GM12878 (cell line): ENCODE measurements at regions not wholly inside any gene's neighbourhood (a gene's known extent, or its start where the extent isn't known, plus 50 kb on each side); places are given as distances from the start of the nearest gene placed in this dataset.

Source experiments
- ATAC-seq: fragments of 200-7000 bp; cut with Tn5 transposase; 3 replicates; pipeline ENCODE4 v1.9.1; 2020; ENCODE audit warnings: mild to moderate bottlenecking, moderate library complexity
- BruUV-seq: library from RNA; stranded (reverse); fragments of 400-500 nt; replicated peaks from 2 replicates; lab custom pipeline; 2021; lab: Mats Ljungman, UMichigan
- CTCF ChIA-PET: fragments of 300-600 bp; sonication (Branson Sonifier 250); formaldehyde crosslinking; extraction: SDS; loops from one replicate; lab custom pipeline; 2021; ENCODE audit warnings: inconsistent platforms; lab: Yijun Ruan, JAX
- POLR2A ChIA-PET: fragments of 350-600 bp; formaldehyde crosslinking; extraction: SDS; loops from one replicate; lab custom pipeline; 2021; ENCODE audit warnings: inconsistent platforms; lab: Charles Lee
- RAD21 ChIA-PET: fragments of 300-600 bp; sonication (Branson Sonifier 250); formaldehyde crosslinking; loops from one replicate; lab custom pipeline; 2023; ENCODE audit warnings: antibody characterized with exemption; ENCODE audit not compliant: unreplicated experiment; lab: Charles Lee
- SMC1A ChIA-PET: fragments of 300-600 bp; sonication (Branson Sonifier 250); formaldehyde crosslinking; loops from one replicate; lab custom pipeline; 2023; ENCODE audit not compliant: unreplicated experiment, uncharacterized antibody; lab: Charles Lee
- DNase-seq: peaks from one replicate; pipeline ENCODE4 v3.0.0-alpha.2; 2011; ENCODE audit warnings: low read depth, low spot score
- FAIRE-seq: peaks from 3 replicates; lab custom pipeline; 2011; peaks lifted over from hg19 to GRCh38; lab: Jason Lieb, UNC
- H2AFZ ChIP-seq: 2 replicates; pipeline ENCODE4 v1.6.0; 2011; ENCODE audit warnings: low read depth, low read length, control low read depth; ENCODE audit not compliant: control insufficient read depth
- H3K27ac ChIP-seq: 2 replicates; pipeline ENCODE4 v1.5.1; 2011; ENCODE audit warnings: control low read depth; ENCODE audit not compliant: control insufficient read depth, insufficient read depth
- H3K27me3 ChIP-seq, 2 experiments: replicated peaks in 1 of 2; 2 replicates each; pipeline versions ENCODE4 v1.6.0 to v1.6.1; 2011; ENCODE audit warnings: low read length in 1 of 2; ENCODE audit not compliant: control insufficient read depth in 2 of 2, insufficient read depth in 2 of 2
- H3K36me3 ChIP-seq, 2 experiments: 2 replicates each; pipeline ENCODE4 v1.5.1; 2011; ENCODE audit warnings: low read length in 1 of 2; ENCODE audit not compliant: control insufficient read depth in 2 of 2, insufficient read depth in 2 of 2
- H3K4me1 ChIP-seq: 2 replicates; pipeline ENCODE4 v1.6.1; 2011; ENCODE audit warnings: mild to moderate bottlenecking, low read length, moderate library complexity, mixed read lengths; ENCODE audit not compliant: control insufficient read depth, insufficient read depth
- H3K4me2 ChIP-seq: 2 replicates; pipeline ENCODE4 v1.6.0; 2011; ENCODE audit warnings: control low read depth; ENCODE audit not compliant: control insufficient read depth, insufficient read depth
- H3K4me3 ChIP-seq: fragments of 200-600 bp; sonication (generic); 2 replicates; pipeline ENCODE4 v1.5.1; 2016
- H3K79me2 ChIP-seq: 2 replicates; pipeline ENCODE4 v1.6.0; 2011; ENCODE audit warnings: low read length; ENCODE audit not compliant: control insufficient read depth, insufficient read depth
- H3K9ac ChIP-seq: 2 replicates; pipeline ENCODE4 v1.8.0; 2011; ENCODE audit warnings: low read length, control low read depth, mixed read lengths; ENCODE audit not compliant: control insufficient read depth, insufficient read depth
- H3K9me3 ChIP-seq: replicated peaks from 3 replicates; pipeline ENCODE4 v1.5.1; 2011; ENCODE audit warnings: mild to moderate bottlenecking, low read length; ENCODE audit not compliant: control insufficient read depth, insufficient read depth
- H4K20me1 ChIP-seq: 2 replicates; pipeline ENCODE4 v1.6.0; 2011; ENCODE audit not compliant: control insufficient read depth, insufficient read depth
- ETV6 ChIP-seq, 2 experiments: fragments of 450-650 bp in 1 of 2; IDR thresholded peaks in 1 of 2; conservative IDR thresholded peaks in 1 of 2; 2 replicates each; pipeline ENCODE4 v1.6.1; 2014; ENCODE audit warnings: antibody characterized with exemption in 1 of 2, borderline replicate concordance in 1 of 2, low read depth in 1 of 2, mild to moderate bottlenecking in 1 of 2, moderate library complexity in 1 of 2
- FOS ChIP-seq: IDR thresholded peaks from 3 replicates; pipeline ENCODE4 v1.6.1; 2011; ENCODE audit warnings: borderline replicate concordance; ENCODE audit not compliant: insufficient read length; ENCODE audit errors: extremely low read depth
- HDAC6 ChIP-seq: fragments of 200-600 bp; sonication (generic); IDR thresholded peaks from one replicate; pipeline ENCODE4 v1.8.0; 2017; ENCODE audit warnings: antibody characterized with exemption; ENCODE audit not compliant: unreplicated experiment
- KAT2A ChIP-seq: conservative IDR thresholded peaks from 2 replicates; pipeline ENCODE4 v1.6.1; 2011; ENCODE audit warnings: low read depth, low read length; ENCODE audit not compliant: control insufficient read depth
- NFYA ChIP-seq: IDR thresholded peaks from 2 replicates; pipeline ENCODE4 v1.6.1; 2011; ENCODE audit warnings: low read depth, mild to moderate bottlenecking, low read length, improper control_type of control experiment, borderline replicate concordance
- NRF1 ChIP-seq: conservative IDR thresholded peaks from 2 replicates; pipeline ENCODE4 v1.6.1; 2011; ENCODE audit warnings: mild to moderate bottlenecking, low read depth, low read length, improper control_type of control experiment
- PAX8 ChIP-seq: fragments of 450-650 bp; IDR thresholded peaks from 2 replicates; pipeline ENCODE4 v1.6.1; 2017; ENCODE audit warnings: mild to moderate bottlenecking, moderate library complexity
- RUNX3 ChIP-seq: IDR thresholded peaks from 2 replicates; pipeline ENCODE4 v1.6.1; 2012; ENCODE audit warnings: low read length, inconsistent platforms
- SMAD5 ChIP-seq: IDR thresholded peaks from 2 replicates; pipeline ENCODE4 v1.6.1; 2016; ENCODE audit warnings: antibody characterized with exemption, low read depth
- SRF ChIP-seq, 2 experiments: IDR thresholded peaks; 2 replicates each; pipeline ENCODE4 v1.6.1; 2011; ENCODE audit warnings: low read depth in 2 of 2, low read length in 2 of 2, mild to moderate bottlenecking in 1 of 2, moderate library complexity in 1 of 2
- STAT1 ChIP-seq: fragments of 450-650 bp; conservative IDR thresholded peaks from 2 replicates; pipeline ENCODE4 v1.6.1; 2014; ENCODE audit warnings: antibody characterized with exemption, mild to moderate bottlenecking
- TCF12 ChIP-seq: IDR thresholded peaks from 2 replicates; pipeline ENCODE4 v1.6.1; 2011; ENCODE audit warnings: low read depth, mild to moderate bottlenecking, low read length
- ZNF24 ChIP-seq: fragments of 450-650 bp; IDR thresholded peaks from 2 replicates; pipeline ENCODE4 v1.6.1; 2017; ENCODE audit warnings: antibody characterized with exemption, mild to moderate bottlenecking
- WGBS: methylation state at CpG from one replicate; pipeline ENCODE4 v1.1.6; 2016; ENCODE audit warnings: low lambda C conversion rate; ENCODE audit not compliant: insufficient replicate concordance, insufficient coverage; ENCODE audit errors: missing lambda C conversion rate; 5-methylcytosine and 5-hydroxymethylcytosine counted together
- in situ Hi-C: fragments of 300-500 bp; cut with MboI; formaldehyde crosslinking; loops from 9 replicates; pipeline ENCODE4 v1.14.3; 2018; ENCODE audit warnings: mixed read lengths
- intact Hi-C: fragments of 100-400 bp; cut with micrococcal nuclease; formaldehyde crosslinking; loops from one replicate; pipeline ENCODE4 v1.14.2; 2022; ENCODE audit not compliant: unreplicated experiment
- TF ChIP-seq, protein P1 (sequence below): fragments of 150-350 bp; IDR thresholded peaks from 2 replicates; pipeline ENCODE4 v1.6.1; 2016; ENCODE audit warnings: low read depth, low read length
- TF ChIP-seq, protein P2 (sequence below): IDR thresholded peaks from 2 replicates; pipeline ENCODE4 v1.6.1; 2012; ENCODE audit warnings: low read depth, low read length, improper control_type of control experiment
- TF ChIP-seq, protein P3 (sequence below): fragments of 450-650 bp; IDR thresholded peaks from 2 replicates; pipeline ENCODE4 v1.6.1; 2017; ENCODE audit warnings: antibody characterized with exemption, mild to moderate bottlenecking, moderate library complexity
- TF ChIP-seq, protein P4 (sequence below): IDR thresholded peaks from 2 replicates; pipeline ENCODE4 v1.6.1; 2011; ENCODE audit warnings: low read depth, mild to moderate bottlenecking, low read length, moderate library complexity, borderline replicate concordance; ENCODE audit errors: extremely low read depth

DNA sequence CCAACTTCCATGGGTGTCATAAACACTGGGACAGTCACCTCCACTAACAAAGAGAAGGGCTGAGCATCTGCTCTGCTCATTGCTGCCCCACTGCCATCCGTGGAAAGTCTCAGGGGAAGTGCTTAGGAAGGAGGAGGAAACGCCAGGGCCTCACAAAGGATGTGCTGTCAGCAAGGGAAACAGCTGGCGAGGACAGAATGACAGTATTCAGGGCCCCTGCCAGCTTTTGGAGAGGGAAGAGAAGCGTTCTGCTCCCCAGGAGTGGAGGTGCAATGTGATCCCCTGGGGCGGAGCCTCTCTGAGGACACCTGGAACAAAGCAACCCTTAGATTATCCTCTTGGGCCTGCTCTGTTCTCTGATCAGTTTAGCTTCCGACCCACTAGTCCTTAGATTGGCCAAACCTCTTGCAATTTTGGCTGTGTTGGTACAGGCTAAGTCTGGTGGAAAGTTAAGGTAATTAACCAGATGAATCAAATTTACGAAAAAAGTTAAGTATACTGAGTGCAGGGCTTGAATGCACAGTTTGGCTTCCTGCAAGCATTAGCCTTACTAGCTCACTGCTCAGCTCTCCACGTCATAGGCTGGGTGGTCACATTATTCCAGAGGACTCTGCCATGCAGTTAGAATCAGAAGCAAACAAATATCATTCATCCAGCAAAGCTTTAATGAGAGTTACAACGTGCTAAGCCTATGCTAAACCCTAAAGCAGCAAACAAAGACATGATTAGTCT, 170.2 kb upstream of the NFIA start:
- ChIA-PET SMC1A (interaction anchor here (1.1 kb wide), 1 partner anchor 15 kb away, joined by 3 read pairs; no protein-coding TSS in a partner anchor), CTCF (no interaction called here), RAD21 (no interaction called here), POLR2A (no interaction called here)
- no peaks in the 10 kb centered on the region; the same call in 1 of the 2 replicates for H4K20me1 ChIP-seq
- no peaks in the 10 kb centered on the region for H3K9me3 ChIP-seq
- no peak overlapping the region for H3K4me3 ChIP-seq
- ATAC-seq (no peak), DNase-seq (no peak), FAIRE-seq (no peak)
- H3K9ac ChIP-seq, result no peak overlapping the region
- no peaks in the 10 kb centered on the region for H3K36me3 ChIP-seq
- no peaks in the 10 kb centered on the region for H3K4me1 ChIP-seq
- intact Hi-C loops, result no loop called here
- H2AFZ ChIP-seq, result no peak overlapping the region
- H3K27me3 ChIP-seq, result no peaks in the 10 kb centered on the region
- no peak overlapping the region for H3K4me2 ChIP-seq
- in situ Hi-C loops, result no loop called here
- H3K79me2 ChIP-seq, result no peaks in the 10 kb centered on the region
- 1% methylated on average over 9 of the region's 9 CpGs for WGBS
- BruUV-seq, result no TSS peak
- H3K27ac ChIP-seq, result no peak overlapping the region
- TF ChIP-seq SRF (IDR thresholded peaks at IDR 0.05; ENCODE audit: low read depth in 2 of 2, low read length in 2 of 2) (no peak), SMAD5 (no peak), RUNX3 (no peak), KAT2A (no peak), ETV6 (conservative IDR thresholded peaks at IDR 0.05 in 1 of 2, IDR thresholded peaks at IDR 0.05 in 1 of 2; ENCODE audit: borderline replicate concordance in 1 of 2, low read depth in 1 of 2) (no peak), STAT1 (no peak), NRF1 (no peak), HDAC6 (no peak), PAX8 (no peak), FOS (no peak), NFYA (no peak), TCF12 (no peak), ZNF24 (no peak)
- TF ChIP-seq, protein P1, sequence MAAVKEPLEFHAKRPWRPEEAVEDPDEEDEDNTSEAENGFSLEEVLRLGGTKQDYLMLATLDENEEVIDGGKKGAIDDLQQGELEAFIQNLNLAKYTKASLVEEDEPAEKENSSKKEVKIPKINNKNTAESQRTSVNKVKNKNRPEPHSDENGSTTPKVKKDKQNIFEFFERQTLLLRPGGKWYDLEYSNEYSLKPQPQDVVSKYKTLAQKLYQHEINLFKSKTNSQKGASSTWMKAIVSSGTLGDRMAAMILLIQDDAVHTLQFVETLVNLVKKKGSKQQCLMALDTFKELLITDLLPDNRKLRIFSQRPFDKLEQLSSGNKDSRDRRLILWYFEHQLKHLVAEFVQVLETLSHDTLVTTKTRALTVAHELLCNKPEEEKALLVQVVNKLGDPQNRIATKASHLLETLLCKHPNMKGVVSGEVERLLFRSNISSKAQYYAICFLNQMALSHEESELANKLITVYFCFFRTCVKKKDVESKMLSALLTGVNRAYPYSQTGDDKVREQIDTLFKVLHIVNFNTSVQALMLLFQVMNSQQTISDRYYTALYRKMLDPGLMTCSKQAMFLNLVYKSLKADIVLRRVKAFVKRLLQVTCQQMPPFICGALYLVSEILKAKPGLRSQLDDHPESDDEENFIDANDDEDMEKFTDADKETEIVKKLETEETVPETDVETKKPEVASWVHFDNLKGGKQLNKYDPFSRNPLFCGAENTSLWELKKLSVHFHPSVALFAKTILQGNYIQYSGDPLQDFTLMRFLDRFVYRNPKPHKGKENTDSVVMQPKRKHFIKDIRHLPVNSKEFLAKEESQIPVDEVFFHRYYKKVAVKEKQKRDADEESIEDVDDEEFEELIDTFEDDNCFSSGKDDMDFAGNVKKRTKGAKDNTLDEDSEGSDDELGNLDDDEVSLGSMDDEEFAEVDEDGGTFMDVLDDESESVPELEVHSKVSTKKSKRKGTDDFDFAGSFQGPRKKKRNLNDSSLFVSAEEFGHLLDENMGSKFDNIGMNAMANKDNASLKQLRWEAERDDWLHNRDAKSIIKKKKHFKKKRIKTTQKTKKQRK, result no peak
- TF ChIP-seq, protein P2, sequence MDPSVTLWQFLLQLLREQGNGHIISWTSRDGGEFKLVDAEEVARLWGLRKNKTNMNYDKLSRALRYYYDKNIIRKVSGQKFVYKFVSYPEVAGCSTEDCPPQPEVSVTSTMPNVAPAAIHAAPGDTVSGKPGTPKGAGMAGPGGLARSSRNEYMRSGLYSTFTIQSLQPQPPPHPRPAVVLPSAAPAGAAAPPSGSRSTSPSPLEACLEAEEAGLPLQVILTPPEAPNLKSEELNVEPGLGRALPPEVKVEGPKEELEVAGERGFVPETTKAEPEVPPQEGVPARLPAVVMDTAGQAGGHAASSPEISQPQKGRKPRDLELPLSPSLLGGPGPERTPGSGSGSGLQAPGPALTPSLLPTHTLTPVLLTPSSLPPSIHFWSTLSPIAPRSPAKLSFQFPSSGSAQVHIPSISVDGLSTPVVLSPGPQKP, result no peak
- TF ChIP-seq, protein P3, sequence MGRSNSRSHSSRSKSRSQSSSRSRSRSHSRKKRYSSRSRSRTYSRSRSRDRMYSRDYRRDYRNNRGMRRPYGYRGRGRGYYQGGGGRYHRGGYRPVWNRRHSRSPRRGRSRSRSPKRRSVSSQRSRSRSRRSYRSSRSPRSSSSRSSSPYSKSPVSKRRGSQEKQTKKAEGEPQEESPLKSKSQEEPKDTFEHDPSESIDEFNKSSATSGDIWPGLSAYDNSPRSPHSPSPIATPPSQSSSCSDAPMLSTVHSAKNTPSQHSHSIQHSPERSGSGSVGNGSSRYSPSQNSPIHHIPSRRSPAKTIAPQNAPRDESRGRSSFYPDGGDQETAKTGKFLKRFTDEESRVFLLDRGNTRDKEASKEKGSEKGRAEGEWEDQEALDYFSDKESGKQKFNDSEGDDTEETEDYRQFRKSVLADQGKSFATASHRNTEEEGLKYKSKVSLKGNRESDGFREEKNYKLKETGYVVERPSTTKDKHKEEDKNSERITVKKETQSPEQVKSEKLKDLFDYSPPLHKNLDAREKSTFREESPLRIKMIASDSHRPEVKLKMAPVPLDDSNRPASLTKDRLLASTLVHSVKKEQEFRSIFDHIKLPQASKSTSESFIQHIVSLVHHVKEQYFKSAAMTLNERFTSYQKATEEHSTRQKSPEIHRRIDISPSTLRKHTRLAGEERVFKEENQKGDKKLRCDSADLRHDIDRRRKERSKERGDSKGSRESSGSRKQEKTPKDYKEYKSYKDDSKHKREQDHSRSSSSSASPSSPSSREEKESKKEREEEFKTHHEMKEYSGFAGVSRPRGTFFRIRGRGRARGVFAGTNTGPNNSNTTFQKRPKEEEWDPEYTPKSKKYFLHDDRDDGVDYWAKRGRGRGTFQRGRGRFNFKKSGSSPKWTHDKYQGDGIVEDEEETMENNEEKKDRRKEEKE, result no peak
- TF ChIP-seq, protein P4, sequence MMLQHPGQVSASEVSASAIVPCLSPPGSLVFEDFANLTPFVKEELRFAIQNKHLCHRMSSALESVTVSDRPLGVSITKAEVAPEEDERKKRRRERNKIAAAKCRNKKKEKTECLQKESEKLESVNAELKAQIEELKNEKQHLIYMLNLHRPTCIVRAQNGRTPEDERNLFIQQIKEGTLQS, result no peak
